ENCODE measurements at regions not wholly inside any gene's neighbourhood (a gene's known extent, or its start where the extent isn't known, plus 50 kb on each side); places are given as distances from the start of the nearest gene placed in this dataset.
"Not testable (repeated sequence)": the region's sequence is repeated elsewhere in the genome, so short reads cannot be mapped to it uniquely, and the experiment has no call there.

DNA sequence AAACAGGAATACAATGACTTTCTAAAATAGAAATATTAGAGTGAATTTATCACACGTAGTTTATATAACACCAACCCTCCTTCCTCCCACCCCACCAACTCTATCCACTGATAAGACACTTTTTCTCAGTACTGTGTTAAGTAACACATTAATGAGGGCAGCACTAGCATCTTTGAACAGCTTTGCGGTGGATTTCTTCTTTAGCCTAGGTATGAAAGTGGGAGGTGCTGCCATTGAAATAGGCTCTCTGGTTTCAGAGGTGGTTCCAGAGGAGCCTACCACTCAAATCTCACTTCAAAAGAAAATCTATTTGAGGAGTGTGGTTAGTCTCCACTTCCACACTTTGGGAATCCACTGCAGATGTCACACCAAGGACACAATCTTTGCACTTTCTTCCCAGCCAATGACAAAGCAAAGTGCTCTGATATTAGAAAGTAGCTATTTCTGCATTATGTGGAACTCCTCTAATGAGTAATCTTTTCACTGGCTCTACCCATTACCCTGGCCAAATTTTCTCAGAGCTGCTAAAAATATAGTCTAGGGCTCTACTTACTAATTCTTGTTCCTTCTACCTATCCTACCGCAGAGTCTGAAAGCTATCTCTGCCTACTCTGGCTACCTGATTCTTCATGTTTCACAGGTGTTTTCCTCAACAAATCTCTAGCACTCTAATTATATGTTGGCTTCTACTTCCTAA is 1667.8 kb downstream of the MRPL39 start:
- DNase-seq, result no peak

DNA sequence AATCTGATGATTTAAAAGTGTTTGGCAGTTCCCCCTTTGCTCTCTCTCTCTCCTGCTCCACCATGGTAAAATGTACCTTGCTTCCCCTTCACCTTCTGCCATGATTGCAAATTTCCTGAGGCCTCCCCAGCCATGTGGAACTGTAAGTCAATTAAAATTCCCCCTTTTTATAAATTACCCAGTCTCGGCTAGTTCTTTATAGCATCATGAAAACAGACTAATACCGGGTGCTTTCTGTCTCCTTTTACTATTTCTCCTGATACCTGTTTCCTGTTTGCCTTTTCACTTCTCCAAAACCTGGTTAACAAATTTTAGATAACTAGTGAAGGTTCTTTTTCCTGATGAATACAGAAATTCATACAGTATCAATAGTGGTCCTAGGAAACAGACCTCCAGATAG is 1670.3 kb downstream of the MRPL39 start:
- DNase-seq, result no peak

- DNase-seq, result peak; percentile 51
Measured at GRCh38 chr21:23936224-23936623, 1671.1 kb downstream of the MRPL39 start.

- DNase-seq, result no peak
Measured at GRCh38 chr21:23930565-23930964, 1676.7 kb downstream of the MRPL39 start.

DNA sequence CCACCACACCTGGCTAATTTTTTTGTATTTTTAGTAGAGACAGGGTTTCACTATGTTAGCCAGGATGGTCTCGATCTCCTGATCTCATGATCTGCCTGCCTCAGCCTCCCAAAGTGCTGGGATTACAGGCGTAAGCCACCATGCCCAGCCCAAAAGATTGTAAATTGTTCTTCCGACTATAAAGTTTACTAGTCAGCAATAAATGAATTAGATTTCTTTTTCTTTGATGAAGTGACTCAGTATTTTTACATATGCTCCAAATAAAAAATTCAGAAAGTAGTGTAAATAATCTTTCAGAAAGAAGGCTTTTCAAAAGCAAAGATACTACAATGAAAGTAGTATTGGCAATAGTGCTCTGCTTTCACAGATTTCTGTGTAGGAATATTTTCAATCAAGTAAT is 1680.9 kb downstream of the MRPL39 start:
- DNase-seq, result not testable (repeated sequence)

DNA sequence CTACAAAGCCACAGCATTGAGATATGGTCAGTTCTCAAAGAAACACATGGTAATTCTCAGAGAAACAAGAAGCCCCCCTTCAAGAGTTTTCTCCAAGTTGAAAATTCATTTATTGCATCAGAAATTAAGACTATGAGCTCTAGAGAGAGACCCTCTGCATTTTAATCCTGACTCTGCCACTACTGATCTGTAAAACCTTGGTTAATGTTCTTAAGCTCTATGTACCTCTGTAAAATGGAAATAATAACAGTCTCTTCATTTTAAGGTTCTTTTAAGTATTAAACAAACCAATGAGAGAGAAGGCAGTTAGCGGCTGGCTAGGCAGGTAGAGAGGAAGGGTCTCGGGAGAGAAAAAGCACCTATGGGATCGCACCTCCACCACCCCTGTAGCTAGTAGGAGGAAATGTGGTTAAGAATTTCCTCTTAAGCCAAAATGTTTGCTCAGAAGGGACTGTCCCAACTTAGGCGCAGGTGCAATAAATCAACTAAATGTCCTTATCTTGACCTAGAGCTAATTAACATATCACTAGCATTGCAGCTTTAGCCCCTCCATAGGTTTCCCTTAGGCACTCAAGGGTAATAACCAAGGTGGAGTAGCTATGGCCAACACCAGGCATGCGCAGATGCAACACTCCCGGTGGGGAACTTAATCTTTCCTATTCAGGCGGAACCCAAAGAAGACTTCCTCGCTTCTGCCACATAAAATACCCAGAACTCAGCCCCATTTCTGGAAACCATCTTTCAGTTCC is 1685.4 kb downstream of the MRPL39 start:
- peak; percentile 18 for DNase-seq

DNA sequence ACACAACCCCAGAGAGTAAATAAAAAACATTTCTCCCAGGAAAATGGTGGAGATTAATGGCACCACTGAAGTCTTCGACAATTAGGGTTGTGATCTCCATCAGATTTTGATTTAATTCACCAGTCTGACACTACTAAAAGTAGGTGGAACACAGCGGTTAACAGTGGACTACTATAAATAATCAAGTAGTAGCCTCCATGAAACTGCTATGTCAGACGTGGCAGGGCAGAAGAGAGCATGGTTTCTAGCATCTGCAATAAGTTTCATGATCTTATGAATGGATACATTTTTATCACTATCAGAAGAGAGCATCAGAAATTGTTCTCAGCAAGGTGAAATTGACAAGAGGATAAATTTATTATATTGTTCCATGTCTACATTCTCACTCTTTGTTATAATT is 1706.6 kb downstream of the MRPL39 start:
- DNase-seq, result no peak

DNA sequence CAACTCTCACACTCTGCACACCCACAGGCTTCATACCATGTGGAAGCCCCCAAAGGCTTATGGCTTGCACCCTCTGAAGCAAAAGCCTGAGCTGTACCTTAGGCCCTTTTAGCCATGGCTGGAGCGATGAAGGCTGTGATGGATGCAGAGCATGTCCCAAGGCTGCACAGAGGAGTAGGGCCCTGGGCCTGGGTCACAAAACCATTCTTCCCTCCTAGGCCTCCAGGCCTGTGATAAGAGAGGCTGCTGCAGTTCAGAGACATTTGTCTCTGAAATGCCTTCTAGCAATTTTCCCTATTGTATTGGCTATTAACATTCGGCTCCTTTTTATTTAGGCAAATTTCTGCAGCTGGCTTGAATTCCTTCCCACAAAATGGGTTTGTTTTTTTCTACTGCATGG is 1707.7 kb downstream of the MRPL39 start:
- DNase-seq, result no peak

DNA sequence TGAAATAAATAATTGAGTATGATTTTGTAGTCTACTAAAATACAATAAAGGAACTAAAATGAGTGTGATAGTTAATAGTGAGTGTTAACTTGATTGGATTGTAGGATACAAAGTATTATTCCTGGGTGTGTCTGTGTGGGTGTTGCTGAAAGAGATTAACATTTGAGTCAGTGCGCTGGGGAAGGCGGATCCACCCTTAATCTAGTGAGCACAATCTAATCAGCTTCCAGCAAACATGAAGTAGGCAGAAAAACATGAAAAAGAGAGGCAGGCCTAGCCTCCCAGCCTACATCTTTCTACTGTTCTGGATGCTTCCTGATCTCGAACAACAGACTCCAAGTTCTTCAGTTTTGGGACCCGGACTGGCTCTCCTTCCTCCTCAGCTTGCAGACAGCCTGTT is 1716.6 kb downstream of the MRPL39 start:
- peak; percentile 69 for DNase-seq

DNA sequence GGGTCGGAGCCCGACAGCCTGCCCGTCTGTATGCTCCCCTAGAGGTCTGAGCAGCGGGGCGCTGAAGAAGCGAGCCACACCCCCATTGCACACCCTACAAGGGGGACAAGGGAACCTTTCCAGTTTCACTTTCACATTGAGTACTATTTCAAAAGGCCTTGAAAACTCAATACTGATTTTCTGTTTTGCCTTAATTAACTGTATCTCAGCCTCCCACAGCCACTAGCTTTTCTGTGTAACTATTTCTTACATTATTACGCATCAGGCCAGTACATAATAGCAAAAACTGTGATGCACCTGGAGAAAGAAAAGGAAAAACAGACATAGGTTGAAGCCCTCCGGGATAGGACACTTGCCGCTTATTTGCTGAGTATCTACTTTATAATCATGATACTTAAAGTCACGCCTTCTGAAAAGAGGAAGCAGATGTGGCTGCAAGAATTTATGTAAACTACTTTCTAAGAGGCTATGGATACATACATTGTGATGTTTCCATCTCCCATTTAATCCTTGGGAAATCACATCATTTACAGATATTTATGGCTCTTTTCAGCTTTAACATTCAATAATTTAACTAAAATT is 1719.5 kb downstream of the MRPL39 start:
- peak; percentile 53 for DNase-seq

DNA sequence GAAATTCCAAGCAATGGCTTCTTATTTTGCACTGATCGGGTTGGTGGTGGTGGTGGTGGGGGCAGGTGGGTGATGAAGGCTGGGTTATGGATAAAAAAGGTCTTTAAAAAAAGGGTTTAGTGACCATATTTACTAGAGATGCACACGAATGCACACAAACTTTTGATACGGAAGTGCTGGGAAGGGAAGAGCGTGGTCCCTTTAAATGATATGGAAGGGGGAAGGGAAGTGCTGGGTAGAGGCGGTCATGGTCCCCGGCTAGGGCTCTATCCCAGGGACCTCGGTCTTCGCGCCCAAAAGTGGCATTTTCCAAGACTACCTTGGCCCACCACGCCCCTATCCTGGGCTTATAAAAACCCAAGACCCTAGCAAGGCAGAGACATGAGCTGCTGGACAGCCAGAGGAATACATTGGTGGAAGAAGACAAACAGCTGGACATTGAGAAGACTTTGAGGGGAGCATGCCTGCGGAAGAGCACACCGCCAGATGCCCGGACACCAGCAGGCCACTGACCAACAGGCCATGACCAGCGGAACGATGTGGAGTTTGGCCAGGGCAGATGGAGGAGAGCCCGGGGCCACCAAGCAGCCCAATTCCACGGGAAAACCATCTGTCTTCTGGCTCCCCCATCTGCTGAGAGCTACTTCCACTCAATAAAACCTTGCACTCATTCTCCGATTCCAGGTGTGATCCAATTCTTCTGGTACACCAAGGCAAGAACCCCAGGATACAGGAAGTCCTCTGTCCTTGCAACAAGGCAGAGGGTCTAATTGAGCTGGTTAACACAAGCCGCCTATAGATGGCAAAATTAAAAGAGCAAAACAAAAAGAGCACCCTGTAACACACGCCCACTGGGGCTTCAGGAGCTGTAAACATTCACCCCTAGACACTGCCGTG is 1720.2 kb downstream of the MRPL39 start:
- no peak for DNase-seq

GRCh38 chr21:23881783-23882182 is 1725.5 kb downstream of the MRPL39 start:
- no peak for DNase-seq

GRCh38 chr21:23876925-23877558 is 1730.2 kb downstream of the MRPL39 start:
- DNase-seq, result no peak

DNA sequence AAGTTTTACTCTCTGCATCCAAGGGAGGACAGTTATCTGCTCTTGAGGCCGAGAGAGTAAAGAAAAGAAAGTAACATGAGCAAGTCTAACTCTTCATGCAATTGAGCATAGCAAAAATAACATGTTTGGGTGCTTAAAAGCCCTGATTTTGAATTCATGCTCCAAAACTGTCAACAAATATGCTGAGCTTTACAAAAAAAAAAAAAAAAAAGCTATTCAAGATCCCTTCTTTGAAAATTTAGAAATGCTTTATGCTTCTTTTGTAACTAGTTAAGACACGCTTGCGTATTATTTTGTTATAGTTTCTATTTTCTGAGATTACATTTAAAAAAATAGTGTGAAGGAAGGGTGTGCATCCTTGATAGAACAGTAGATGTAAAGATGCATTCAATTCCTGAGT is 1733.0 kb downstream of the MRPL39 start:
- DNase-seq, result no peak

- peak; percentile 54 for DNase-seq
Measured at GRCh38 chr21:23861911-23862504, 1745.3 kb downstream of the MRPL39 start.

DNA sequence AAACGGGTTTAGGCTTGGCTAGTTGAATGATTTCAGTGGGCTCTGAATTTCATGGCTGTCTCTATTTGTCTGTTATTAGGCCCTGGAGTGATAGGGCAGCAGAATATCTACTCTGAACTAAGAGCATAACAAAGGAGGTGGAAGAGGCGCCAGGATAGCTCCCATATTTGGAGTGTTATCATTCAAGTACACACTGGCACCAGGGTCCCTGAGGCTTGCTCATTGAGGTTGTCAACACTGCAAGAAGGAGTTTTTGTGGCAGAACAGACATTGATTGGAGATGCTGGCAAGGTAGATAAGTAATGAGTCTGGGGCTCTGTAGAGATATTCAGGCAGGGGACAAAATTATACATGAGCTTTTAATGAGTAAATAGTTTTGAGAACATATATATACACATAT is 1748.4 kb downstream of the MRPL39 start:
- DNase-seq, result peak; percentile 46

- peak; percentile 76 for DNase-seq
Measured at GRCh38 chr21:23853796-23854379, 1753.4 kb downstream of the MRPL39 start.

GRCh38 chr21:23837564-23837963 is 1769.7 kb downstream of the MRPL39 start:
- no peak for DNase-seq

- DNase-seq, result no peak
Measured at GRCh38 chr21:23822760-23823159, 1784.5 kb downstream of the MRPL39 start.

DNA sequence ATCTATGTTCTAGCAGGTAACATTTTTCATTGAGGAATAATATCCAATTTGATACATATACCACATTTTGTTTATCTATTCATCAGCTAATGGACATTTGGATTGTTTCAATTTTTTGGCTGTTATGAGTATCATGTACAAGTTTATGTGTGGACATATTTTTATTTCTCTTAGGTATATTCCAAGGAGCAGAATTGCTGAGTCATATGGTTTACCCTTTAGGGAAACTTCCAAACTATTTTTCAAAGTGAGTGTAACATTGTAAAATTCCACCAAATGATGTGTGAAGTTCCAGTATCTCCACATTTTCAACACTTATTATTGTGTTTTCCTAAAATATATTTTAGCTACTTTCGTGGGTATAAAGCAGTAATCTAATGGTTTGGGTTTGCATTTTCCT is 1789.9 kb downstream of the MRPL39 start:
- DNase-seq, result no peak

DNA sequence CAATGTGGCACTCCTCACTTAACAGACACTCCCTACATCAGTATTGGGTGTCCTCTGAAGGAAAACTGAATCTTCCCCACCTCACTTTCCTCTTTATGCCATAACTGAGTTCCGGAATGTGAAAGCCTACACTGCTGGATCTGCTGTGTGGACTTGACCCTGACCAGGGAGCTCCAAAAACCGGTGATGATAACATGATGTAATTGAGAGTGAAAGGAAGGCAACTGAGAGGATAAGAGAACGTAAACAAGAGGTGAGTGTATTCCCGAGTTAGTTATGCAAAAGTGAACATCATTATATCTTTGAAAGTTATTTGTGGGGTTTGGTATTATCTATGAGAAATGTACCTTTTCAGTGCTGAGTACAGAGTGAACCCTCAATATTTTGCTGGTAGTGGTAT is 1794.8 kb downstream of the MRPL39 start:
- DNase-seq, result no peak

DNA sequence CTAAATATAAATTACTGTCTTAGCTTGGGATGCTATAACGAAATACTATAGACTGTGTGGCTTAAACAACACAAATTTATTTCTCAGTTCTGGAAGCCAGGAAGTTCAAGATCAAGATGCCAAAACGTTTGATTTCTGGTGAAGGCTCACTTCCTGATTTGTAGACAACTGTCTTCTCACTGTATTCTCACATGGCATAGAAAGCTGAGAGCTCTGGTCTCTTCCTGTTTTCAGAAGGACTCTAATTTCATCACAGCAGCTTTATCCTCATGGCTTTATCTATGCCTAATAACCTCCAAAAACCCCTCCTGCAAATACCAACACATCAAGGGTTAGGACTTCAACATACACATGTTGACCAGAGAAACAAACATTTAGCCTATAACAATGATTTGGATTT is 1795.5 kb downstream of the MRPL39 start:
- peak; percentile 80 for DNase-seq

Data from hematopoietic multipotent progenitor cell treated with erythropoietin and hydrocortisone succinate and interleukin-3 and kit ligand, for 4 days (in vitro differentiated cells).